ENCODE measurements at regions not wholly inside any gene's neighbourhood (a gene's known extent, or its start where the extent isn't known, plus 50 kb on each side); places are given as distances from the start of the nearest gene placed in this dataset.

DNA sequence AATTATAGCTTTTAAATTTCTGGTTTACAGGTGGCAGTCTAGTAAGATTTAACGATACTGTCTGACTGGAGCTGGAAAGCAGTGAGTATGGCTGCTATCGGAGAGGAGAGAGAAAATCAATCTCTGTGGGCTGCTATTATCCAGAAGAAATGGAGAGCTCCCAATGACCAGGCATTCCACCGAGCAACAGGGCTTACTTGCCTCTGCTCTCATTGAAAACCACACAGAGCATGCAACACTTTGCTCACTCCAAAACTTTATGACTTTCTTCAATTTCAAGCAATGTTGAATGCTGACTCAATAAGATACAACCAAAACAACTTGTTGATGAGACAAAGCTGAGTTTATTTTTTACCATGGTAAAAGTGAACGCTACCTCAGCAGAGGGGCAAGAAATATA lies 337.0 kb upstream of the NCAM2 start:
- no peak for TF ChIP-seq ZSCAN29 (IDR thresholded peaks at IDR 0.05)
- TF ChIP-seq SAP30 (IDR thresholded peaks at IDR 0.05; ENCODE audit: borderline replicate concordance, insufficient read depth, low read depth, low read length, poor library complexity, severe bottlenecking) = no peak
- TF ChIP-seq, protein P1, sequence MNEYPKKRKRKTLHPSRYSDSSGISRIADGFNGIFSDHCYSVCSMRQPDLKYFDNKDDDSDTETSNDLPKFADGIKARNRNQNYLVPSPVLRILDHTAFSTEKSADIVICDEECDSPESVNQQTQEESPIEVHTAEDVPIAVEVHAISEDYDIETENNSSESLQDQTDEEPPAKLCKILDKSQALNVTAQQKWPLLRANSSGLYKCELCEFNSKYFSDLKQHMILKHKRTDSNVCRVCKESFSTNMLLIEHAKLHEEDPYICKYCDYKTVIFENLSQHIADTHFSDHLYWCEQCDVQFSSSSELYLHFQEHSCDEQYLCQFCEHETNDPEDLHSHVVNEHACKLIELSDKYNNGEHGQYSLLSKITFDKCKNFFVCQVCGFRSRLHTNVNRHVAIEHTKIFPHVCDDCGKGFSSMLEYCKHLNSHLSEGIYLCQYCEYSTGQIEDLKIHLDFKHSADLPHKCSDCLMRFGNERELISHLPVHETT (CRISPR knock-in tag; conservative IDR thresholded peaks at IDR 0.05 in 1 of 2, IDR thresholded peaks at IDR 0.05 in 1 of 2) = no peak
- TF ChIP-seq TCF7 (IDR thresholded peaks at IDR 0.05; ENCODE audit: borderline replicate concordance) = no peak
- TF ChIP-seq, protein P2, sequence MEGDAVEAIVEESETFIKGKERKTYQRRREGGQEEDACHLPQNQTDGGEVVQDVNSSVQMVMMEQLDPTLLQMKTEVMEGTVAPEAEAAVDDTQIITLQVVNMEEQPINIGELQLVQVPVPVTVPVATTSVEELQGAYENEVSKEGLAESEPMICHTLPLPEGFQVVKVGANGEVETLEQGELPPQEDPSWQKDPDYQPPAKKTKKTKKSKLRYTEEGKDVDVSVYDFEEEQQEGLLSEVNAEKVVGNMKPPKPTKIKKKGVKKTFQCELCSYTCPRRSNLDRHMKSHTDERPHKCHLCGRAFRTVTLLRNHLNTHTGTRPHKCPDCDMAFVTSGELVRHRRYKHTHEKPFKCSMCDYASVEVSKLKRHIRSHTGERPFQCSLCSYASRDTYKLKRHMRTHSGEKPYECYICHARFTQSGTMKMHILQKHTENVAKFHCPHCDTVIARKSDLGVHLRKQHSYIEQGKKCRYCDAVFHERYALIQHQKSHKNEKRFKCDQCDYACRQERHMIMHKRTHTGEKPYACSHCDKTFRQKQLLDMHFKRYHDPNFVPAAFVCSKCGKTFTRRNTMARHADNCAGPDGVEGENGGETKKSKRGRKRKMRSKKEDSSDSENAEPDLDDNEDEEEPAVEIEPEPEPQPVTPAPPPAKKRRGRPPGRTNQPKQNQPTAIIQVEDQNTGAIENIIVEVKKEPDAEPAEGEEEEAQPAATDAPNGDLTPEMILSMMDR (IDR thresholded peaks at IDR 0.05 in 2 of 3, conservative IDR thresholded peaks at IDR 0.05 in 1 of 3; ENCODE audit: insufficient read depth in 2 of 3, low read depth in 1 of 3, low read length in 3 of 3) = no peak
- no peak for TF ChIP-seq MAFK (IDR thresholded peaks at IDR 0.05; ENCODE audit: low read length)
- TF ChIP-seq CEBPB (tag; IDR thresholded peaks at IDR 0.05) = no peak
- no peak for TF ChIP-seq JUN (IDR thresholded peaks at IDR 0.05; ENCODE audit: borderline replicate concordance, low read depth, low read length)
- TF ChIP-seq JUN (CRISPR knock-in tag; IDR thresholded peaks at IDR 0.05; ENCODE audit: borderline replicate concordance) = no peak
- no peak for TF ChIP-seq ARID2 (IDR thresholded peaks at IDR 0.05)
- TF ChIP-seq, protein P3, sequence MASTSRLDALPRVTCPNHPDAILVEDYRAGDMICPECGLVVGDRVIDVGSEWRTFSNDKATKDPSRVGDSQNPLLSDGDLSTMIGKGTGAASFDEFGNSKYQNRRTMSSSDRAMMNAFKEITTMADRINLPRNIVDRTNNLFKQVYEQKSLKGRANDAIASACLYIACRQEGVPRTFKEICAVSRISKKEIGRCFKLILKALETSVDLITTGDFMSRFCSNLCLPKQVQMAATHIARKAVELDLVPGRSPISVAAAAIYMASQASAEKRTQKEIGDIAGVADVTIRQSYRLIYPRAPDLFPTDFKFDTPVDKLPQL (IDR thresholded peaks at IDR 0.05; ENCODE audit: extremely low read depth, insufficient read length) = no peak
- TF ChIP-seq CC2D1A (IDR thresholded peaks at IDR 0.05) = no peak
- no peak for TF ChIP-seq ZBTB1 (CRISPR knock-in tag; IDR thresholded peaks at IDR 0.05; ENCODE audit: borderline replicate concordance, low read depth)
- no peak for TF ChIP-seq RBFOX2 (IDR thresholded peaks at IDR 0.05; ENCODE audit: low read depth, low read length)
- no peak for TF ChIP-seq POLR2AphosphoS5 (IDR thresholded peaks at IDR 0.05; ENCODE audit: control insufficient read depth, insufficient read depth, low read depth, low read length)

Measured in K562 (cell line).